ENCODE measurements at regions not wholly inside any gene's neighbourhood (a gene's known extent, or its start where the extent isn't known, plus 50 kb on each side); places are given as distances from the start of the nearest gene placed in this dataset.

GRCh38 chr5:99795031-99795430 is 740.1 kb upstream of the FAM174A start:
- Histone ChIP-seq H3K4me3 (ENCODE audit: low read depth in 2 of 2, low read length in 1 of 2) (no peak overlapping the region), H3K9ac (no peak overlapping the region), H2AFZ (ENCODE audit: low read depth) (no peak overlapping the region), H3F3A (replicated peaks; ENCODE audit: insufficient read depth) (no peaks in the 10 kb centered on the region), H3K79me2 (ENCODE audit: insufficient read depth) (no peaks in the 10 kb centered on the region), H3K9me2 (no peaks in the 10 kb centered on the region), H4K20me1 (ENCODE audit: insufficient read depth) (no peaks in the 10 kb centered on the region), H3K9me3 (no peaks in the 10 kb centered on the region), H3K4me2 (no peak overlapping the region), H3K27ac (ENCODE audit: low read depth in 2 of 2, low read length in 1 of 2) (no peak overlapping the region), H3K36me3 (replicated peaks in 1 of 2; ENCODE audit: control insufficient read depth in 1 of 2, insufficient read depth in 2 of 2, low read length in 1 of 2) (no peaks in the 10 kb centered on the region), H3K27me3 (ENCODE audit: insufficient read depth) (no peaks in the 10 kb centered on the region), H3K4me1 (ENCODE audit: control insufficient read depth in 1 of 2, insufficient read depth in 2 of 2, low read depth in 1 of 2, low read length in 1 of 2) (no peaks in the 10 kb centered on the region)
- no peak for DNase-seq
- POLR2A ChIA-PET: no interaction called here
- CTCF ChIA-PET: no interaction called here
- TF ChIP-seq NRF1 (IDR thresholded peaks at IDR 0.05; ENCODE audit: low read depth, low read length) (no peak), CHD2 (IDR thresholded peaks at IDR 0.05; ENCODE audit: low read length, partially characterized antibody) (no peak), FOXJ3 (CRISPR knock-in tag; IDR thresholded peaks at IDR 0.05) (no peak), PBX3 (IDR thresholded peaks at IDR 0.05) (no peak), YY1 (IDR thresholded peaks at IDR 0.05; ENCODE audit: low read depth) (no peak), TCF12 (IDR thresholded peaks at IDR 0.05) (no peak), ZBTB33 (IDR thresholded peaks at IDR 0.05; ENCODE audit: borderline replicate concordance, low read depth) (no peak), FOSL2 (IDR thresholded peaks at IDR 0.05; ENCODE audit: borderline replicate concordance, low read depth) (no peak), MAX (IDR thresholded peaks at IDR 0.05; ENCODE audit: low read depth) (no peak), IRF3 (IDR thresholded peaks at IDR 0.05; ENCODE audit: low read depth, low read length) (no peak), GABPA (IDR thresholded peaks at IDR 0.05; ENCODE audit: low read depth) (no peak), MEF2A (IDR thresholded peaks at IDR 0.05; ENCODE audit: borderline replicate concordance, low read depth) (no peak)
- 8% methylated on average over 2 of the region's 2 CpGs for WGBS (ENCODE audit: low lambda C conversion rate)

GRCh38 chr5:99788482-99788881 is 746.7 kb upstream of the FAM174A start:
- no peak overlapping the region for H3K9ac ChIP-seq
- ChIA-PET POLR2A (no interaction called here), CTCF (no interaction called here)
- H3K27ac ChIP-seq (ENCODE audit: low read depth in 2 of 2, low read length in 1 of 2): no peak overlapping the region
- no peaks in the 10 kb centered on the region for H3F3A ChIP-seq (replicated peaks; ENCODE audit: insufficient read depth)
- H3K79me2 ChIP-seq (ENCODE audit: insufficient read depth): no peaks in the 10 kb centered on the region
- 38% methylated on average over 2 of the region's 2 CpGs for WGBS (ENCODE audit: low lambda C conversion rate)
- H3K9me2 ChIP-seq: no peaks in the 10 kb centered on the region
- no peaks in the 10 kb centered on the region for H4K20me1 ChIP-seq (ENCODE audit: insufficient read depth)
- no peak overlapping the region for H3K4me3 ChIP-seq (ENCODE audit: low read depth in 2 of 2, low read length in 1 of 2)
- no peak for TF ChIP-seq TCF12 (IDR thresholded peaks at IDR 0.05)
- no peak for TF ChIP-seq EZH2phosphoT487 (IDR thresholded peaks at IDR 0.05; ENCODE audit: borderline replicate concordance, low read depth)
- no peak for TF ChIP-seq NRF1 (IDR thresholded peaks at IDR 0.05; ENCODE audit: low read depth, low read length)
- TF ChIP-seq ZBTB33 (IDR thresholded peaks at IDR 0.05; ENCODE audit: borderline replicate concordance, low read depth): no peak
- no peak for TF ChIP-seq JUND (IDR thresholded peaks at IDR 0.05)
- TF ChIP-seq EP300 (IDR thresholded peaks at IDR 0.05; ENCODE audit: borderline replicate concordance in 1 of 2, low read depth in 1 of 2, low read length in 1 of 2): no peak
- no peak for TF ChIP-seq FOSL2 (IDR thresholded peaks at IDR 0.05; ENCODE audit: borderline replicate concordance, low read depth)
- TF ChIP-seq GABPA (IDR thresholded peaks at IDR 0.05; ENCODE audit: low read depth): no peak
- TF ChIP-seq ELF1 (IDR thresholded peaks at IDR 0.05): no peak
- no peak for TF ChIP-seq CTCF (IDR thresholded peaks at IDR 0.05)
- no peak for TF ChIP-seq IRF3 (IDR thresholded peaks at IDR 0.05; ENCODE audit: low read depth, low read length)
- no peak for TF ChIP-seq POLR2AphosphoS5 (IDR thresholded peaks at IDR 0.05; ENCODE audit: low read depth, low read length)
- TF ChIP-seq YY1 (IDR thresholded peaks at IDR 0.05; ENCODE audit: low read depth): no peak
- H3K36me3 ChIP-seq (replicated peaks in 1 of 2; ENCODE audit: control insufficient read depth in 1 of 2, insufficient read depth in 2 of 2, low read length in 1 of 2): no peaks in the 10 kb centered on the region
- no peak for DNase-seq
- H3K4me2 ChIP-seq: no peak overlapping the region
- H3K27me3 ChIP-seq (ENCODE audit: insufficient read depth): no peaks in the 10 kb centered on the region
- no peaks in the 10 kb centered on the region for H3K4me1 ChIP-seq (ENCODE audit: control insufficient read depth in 1 of 2, insufficient read depth in 2 of 2, low read depth in 1 of 2, low read length in 1 of 2)
- H2AFZ ChIP-seq (ENCODE audit: low read depth): no peak overlapping the region
- H3K9me3 ChIP-seq: no peaks in the 10 kb centered on the region

All from SK-N-SH (cell line).